DMS153 treated with DMSO at 0.1 percent for 48 hours (cell line): ENCODE measurements at regions not wholly inside any gene's neighbourhood (a gene's known extent, or its start where the extent isn't known, plus 50 kb on each side); places are given as distances from the start of the nearest gene placed in this dataset.

Experiments
- DNase-seq: peaks from one replicate; lab custom pipeline; 2025; ENCODE audit not compliant: unreplicated experiment; lab: John Stamatoyannopoulos, UW

GRCh38 chr3:40642812-40643211 lies 118.1 kb downstream of the ZNF621 start:
- no peak for DNase-seq

DNA sequence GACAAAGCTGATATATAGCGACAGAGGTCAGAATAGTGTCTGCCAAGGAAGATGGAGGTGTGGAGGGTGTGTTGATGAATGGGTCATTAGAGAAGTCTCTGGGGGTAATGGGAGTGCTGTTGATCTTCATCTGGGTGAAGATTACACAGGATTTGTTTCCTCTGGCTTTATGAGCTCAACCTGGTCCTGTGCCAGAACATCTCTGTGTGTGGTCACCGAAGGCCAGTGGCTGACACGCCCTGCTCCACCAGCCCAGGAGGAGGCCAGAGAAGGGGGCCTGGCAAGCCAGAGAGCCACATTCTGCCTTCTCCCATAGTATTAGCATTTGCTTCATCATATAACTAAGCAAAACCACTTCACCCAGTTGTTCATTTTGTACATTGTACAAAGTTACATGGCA lies 121.1 kb downstream of the ZNF621 start:
- no peak for DNase-seq

- DNase-seq: no peak
These were observed 124.6 kb downstream of the ZNF621 start for GRCh38 chr3:40649346-40649745.

DNA sequence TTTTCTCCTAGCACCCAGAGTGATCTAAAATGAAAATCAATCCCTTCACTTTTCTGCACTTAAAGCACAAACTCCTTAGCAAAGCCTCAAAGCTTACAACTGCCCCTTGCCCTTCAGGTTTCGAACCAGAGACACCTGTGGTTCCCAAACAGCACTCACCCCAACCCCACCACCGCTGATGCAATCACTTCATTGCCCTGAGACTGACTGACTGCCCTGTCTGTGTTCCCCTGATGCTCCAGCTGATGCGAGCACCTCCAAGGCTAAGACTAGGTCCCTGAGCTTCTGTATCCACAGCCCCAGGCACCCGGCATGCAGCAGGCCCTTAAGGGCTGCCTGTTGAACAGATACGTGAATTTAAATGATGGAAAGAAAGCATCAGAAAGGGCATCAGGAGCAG lies 127.3 kb downstream of the ZNF621 start:
- DNase-seq: no peak

GRCh38 chr3:40653001-40653400 lies 128.2 kb downstream of the ZNF621 start:
- no peak for DNase-seq

DNA sequence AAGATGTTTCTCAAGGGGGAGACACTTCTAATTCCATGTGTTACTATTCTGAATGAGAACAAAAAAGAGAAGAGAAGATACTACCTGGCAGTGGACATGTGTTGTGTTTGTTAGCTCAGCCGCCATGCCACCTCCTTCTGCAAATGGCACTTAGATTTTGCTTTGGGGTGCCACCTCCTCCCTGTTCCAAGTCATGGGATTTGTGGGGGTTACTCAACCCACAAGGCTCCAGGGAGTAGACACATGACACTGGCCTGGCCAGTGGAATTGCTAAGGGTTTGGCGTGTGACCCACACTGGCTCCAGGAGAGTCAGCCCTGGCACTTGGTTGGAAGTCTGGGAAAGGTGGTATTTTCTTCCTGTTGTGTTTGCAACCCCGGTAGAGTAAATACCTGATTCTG lies 129.1 kb downstream of the ZNF621 start:
- DNase-seq: no peak

DNA sequence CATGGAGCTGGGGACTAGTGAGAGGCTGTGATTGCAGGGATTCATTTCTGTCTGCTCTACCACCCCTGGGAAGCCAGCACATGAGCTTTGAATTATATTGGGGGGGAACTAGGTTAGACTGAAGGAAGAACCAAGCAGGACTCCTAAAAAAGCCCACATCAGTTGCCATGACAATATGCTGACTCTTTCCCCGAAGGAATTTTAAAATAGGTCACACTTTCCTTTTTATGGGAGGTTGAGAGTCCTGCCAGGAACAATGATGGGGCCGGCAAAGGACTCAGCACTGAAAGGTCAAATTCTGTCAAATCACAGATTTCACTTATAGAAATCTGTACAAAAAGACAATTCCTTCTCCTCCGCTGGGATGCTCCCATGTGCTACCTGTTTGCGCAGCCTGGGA lies 130.8 kb downstream of the ZNF621 start:
- DNase-seq: no peak

DNA sequence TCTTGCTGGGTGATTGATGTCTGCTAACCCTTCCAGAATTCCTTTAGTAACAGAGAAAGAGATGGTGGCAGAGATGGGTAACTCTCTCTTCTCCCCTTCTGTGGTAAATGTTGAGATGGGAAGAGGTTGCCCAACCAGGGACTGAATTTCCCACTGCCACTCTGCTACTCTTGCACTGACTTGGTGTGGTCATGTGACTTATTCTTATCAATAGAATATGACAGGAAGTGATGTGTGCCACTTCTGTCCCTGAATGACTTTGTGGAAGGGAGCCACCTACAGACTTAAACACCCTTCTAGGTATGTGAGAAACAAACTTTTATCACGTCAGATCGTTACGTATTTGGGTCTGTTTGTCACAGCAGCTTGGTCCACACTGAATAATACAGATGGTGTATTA lies 132.9 kb downstream of the ZNF621 start:
- DNase-seq: no peak

GRCh38 chr3:40658305-40658704 lies 133.5 kb downstream of the ZNF621 start:
- no peak for DNase-seq

DNA sequence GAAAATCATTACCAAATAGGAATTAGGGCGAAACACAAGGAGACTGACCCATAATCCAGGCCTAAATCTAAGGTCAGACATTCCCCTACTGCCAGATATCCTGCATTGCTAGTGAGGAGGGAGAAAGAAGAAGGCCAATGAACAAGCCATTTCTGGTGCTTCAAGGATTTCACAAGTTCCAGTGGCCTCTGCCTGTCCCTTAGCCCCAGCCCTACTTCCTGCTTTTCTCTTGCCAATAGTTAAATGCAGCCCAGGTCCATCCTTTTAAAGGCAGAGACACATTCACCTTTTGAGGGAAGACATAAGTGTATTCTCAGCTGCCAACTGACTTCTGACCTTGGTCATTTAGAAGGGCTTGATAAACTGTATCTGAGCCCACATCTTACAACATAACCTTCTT lies 135.8 kb downstream of the ZNF621 start:
- DNase-seq: no peak

- no peak for DNase-seq
These were observed 136.5 kb downstream of the ZNF621 start for GRCh38 chr3:40661284-40661683.

DNA sequence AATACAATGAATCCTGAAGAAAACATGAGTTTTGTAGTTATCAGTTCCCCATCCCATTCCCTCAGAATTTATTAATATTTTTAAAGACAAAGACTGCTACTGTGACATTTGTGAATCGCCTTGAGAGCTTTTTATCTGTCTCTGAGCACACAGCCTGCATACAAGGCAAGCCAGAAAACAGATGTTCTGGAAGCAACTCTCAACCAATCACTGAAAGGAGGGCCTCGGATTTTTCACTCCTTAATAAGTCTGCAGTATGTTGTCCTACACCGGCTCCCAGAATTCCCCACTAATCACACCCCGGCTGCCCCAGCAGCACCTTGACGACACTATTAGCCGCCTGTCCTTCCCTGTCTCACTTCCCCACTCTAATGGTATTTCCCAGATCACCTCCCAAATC lies 138.5 kb downstream of the ZNF621 start:
- no peak for DNase-seq

DNA sequence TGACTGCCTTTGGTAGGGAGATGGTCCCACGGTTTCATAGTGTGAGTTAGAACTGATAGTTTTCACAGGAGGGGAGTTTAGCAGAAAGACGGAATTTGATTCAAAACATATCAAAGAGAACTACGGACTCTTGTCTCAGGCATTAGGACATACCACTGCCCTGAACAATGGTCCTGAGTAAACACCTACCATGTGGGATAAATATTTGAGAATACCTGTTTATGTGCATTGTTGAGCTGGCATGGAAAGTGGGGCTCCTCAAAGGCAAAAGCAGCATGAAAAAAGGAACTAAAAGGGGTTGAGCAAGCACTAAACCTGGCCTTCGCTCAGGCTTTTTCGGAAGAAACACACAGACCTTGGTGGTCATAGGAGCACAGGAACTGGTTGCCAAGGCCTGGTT lies 144.4 kb downstream of the ZNF621 start:
- no peak for DNase-seq

DNA sequence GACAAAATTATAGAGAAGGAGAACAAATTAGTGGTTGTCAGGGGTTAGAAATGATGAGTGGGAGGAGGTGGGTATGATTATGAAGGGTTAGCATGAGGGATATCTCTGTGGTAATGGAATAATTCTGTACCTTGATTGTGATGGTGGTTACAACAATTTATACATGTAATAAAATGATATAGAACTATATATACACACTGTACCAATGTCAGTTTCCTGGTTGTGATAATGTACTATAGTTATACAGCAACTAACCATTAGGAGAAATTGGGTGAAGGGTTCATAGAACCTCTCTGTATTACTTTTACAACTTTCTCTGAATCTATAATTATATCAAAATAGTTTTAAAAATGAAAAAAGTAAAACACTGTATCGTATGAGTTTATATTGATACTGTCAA lies 148.1 kb downstream of the ZNF621 start:
- DNase-seq: no peak

DNA sequence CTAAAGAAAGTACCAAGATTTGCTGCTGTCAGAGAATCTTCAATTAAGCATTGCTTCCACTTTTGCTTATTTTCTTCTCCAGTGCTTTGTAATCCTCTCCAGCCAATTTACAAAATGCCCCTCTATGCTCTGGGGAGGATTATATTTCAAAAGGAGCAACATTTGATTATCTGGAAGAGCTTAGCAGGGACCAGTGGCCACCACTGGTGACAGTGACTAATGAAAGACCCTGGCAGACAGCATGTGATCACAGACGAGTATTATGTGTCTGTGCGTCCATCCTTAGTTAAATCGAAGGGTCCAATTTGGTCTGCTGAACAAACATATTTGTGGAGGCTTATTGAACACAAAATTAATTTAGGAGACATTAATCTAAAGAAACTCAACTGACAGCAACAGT lies 152.6 kb downstream of the ZNF621 start:
- DNase-seq: no peak

- no peak for DNase-seq
These were observed 153.0 kb downstream of the ZNF621 start for GRCh38 chr3:40677749-40678148.

GRCh38 chr3:40679290-40679689 lies 154.5 kb downstream of the ZNF621 start:
- no peak for DNase-seq

DNA sequence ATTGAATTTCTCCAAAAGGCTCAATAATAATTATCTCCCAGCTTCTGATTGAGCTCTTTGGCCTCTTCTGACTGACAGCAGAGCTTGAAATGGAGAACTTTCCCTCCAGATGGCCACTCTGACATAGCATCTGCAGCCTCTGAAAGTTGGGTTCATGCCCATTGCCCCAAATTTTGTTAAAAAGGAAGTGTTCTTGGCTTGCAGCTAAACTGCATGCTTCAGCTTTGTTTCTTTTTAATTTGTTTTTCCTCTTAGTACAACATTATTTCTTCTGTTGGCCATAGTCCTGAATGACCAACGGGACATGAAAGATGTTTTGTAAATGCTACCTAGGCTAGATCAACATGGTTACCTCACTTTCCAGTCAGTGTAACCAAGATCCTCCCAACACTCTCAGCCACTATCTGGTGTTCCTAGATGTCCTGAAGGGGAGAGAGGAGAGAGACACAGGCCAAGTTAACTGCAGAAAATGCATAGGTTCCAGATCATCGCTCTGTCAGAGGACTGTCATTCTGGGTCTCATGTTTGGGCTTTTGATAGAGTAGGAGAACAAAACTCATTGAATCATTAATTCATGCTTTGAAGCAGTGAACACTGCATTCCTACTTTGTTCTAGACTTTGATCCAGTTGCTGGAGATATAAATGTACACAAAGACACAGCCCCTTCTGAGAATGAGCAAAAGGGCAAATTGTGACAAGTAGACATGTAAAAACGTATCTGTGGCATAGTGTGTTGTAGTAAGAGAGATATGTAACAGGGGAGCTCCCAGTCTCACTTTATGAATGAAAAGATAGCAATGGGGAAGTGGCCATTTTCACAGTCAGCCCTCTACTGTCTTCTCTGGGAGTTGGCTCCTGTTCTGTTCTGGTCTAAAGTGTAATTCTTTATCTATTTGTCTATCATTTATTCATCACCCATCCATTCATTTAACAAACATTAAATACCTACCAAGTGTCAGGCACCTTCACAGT lies 156.2 kb downstream of the ZNF621 start:
- no peak for DNase-seq

DNA sequence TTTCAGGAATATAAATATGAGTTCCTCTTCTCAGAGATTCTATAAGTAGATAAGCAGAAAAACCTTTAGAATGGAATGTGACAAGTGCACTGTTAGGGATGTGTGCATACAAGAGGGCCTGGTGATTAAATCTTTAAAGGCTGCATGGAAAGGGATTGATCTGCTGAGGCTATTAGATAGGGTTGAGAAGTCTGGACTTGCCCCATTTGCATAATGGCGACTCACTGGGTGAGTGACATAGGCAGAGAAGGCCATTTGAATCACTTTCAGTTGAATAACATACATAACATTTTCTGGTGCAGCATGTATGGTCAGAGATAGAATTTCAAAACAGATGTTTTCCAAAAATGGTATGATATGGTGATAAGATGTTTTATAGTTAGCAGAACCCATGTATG lies 156.9 kb downstream of the ZNF621 start:
- DNase-seq: no peak

- DNase-seq: no peak
These were observed 165.1 kb downstream of the ZNF621 start for GRCh38 chr3:40689837-40690236.

GRCh38 chr3:40690749-40691451 lies 166.1 kb downstream of the ZNF621 start:
- no peak for DNase-seq

DNA sequence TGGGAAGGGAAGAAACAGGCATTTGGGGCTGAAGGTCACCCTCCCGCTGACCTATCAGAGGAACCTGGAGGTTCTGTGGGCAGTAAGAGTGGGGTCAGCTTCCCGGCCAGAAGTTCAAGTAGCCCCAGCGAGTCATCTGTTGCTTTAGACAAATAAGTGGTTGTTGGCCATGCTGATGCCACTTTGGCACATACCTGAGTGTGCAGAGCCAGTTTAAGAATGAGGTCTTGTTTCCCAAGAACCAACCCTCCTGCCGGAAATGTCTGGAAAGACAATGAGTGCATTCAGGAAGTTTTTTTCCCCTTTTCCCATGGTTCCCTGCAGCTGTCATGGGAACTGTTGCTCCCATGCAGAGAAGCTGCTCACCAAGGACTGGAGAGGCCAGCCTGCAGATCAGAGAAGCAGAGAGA lies 166.7 kb downstream of the ZNF621 start:
- DNase-seq: no peak
